K562 (cell line): ENCODE measurements at regions not wholly inside any gene's neighbourhood (a gene's known extent, or its start where the extent isn't known, plus 50 kb on each side); places are given as distances from the start of the nearest gene placed in this dataset.

Experiments used
- ASH1L ChIP-seq: fragments of 450-650 bp; IDR thresholded peaks from 2 replicates; pipeline ENCODE4 v1.6.1; 2018; ENCODE audit warnings: borderline replicate concordance, mild to moderate bottlenecking, low read depth; ENCODE audit not compliant: partially characterized antibody
- ATF1 ChIP-seq, 2 experiments: fragments of 450-650 bp in 1 of 2; IDR thresholded peaks; 2 replicates each; pipeline ENCODE4 v1.6.1; 2016; ENCODE audit warnings: missing compliant biosample characterization in 1 of 2, missing genetic modification characterization in 1 of 2
- ETV1 ChIP-seq: fragments of 450-650 bp; conservative IDR thresholded peaks from 2 replicates; pipeline ENCODE4 v1.6.1; 2016; ENCODE audit warnings: missing genetic modification characterization, control low read depth, low read depth, missing compliant biosample characterization
- FOXP1 ChIP-seq: sonication (generic); formaldehyde crosslinking; IDR thresholded peaks from 2 replicates; pipeline ENCODE4 v1.8.0; 2022; ENCODE audit warnings: mild to moderate bottlenecking, missing genetic modification reagents
- HMGN3 ChIP-seq: IDR thresholded peaks from 2 replicates; pipeline ENCODE4 v1.6.1; 2011; ENCODE audit warnings: borderline replicate concordance, low read depth, mild to moderate bottlenecking, mixed read lengths, low read length; ENCODE audit not compliant: insufficient read length; ENCODE audit errors: extremely low read depth
- KLF1 ChIP-seq: fragments of 450-650 bp; IDR thresholded peaks from 2 replicates; pipeline ENCODE4 v1.6.1; 2016; ENCODE audit warnings: missing genetic modification characterization, missing compliant biosample characterization
- MLLT1 ChIP-seq, 2 experiments: fragments of 450-650 bp; IDR thresholded peaks; 2 replicates each; pipeline ENCODE4 v1.6.1; 2016
- NELFE ChIP-seq: IDR thresholded peaks from 2 replicates; pipeline ENCODE4 v1.6.1; 2011; ENCODE audit warnings: mild to moderate bottlenecking; ENCODE audit not compliant: insufficient read depth, insufficient read length
- PHB ChIP-seq: fragments of 250-450 bp; sonication (Bioruptor Pico); IDR thresholded peaks from 2 replicates; pipeline ENCODE4 v1.5.0; 2021
- SIRT6 ChIP-seq: IDR thresholded peaks from one replicate; pipeline ENCODE4 v1.6.1; 2012; ENCODE audit warnings: low read depth, mild to moderate bottlenecking, control low read depth, inconsistent platforms, low read length, moderate library complexity
- SRF ChIP-seq, 2 experiments: fragments of 250-450, 450-650 bp in 1 of 2; sonication (Bioruptor Pico) in 1 of 2; sonication (generic) in 1 of 2; formaldehyde crosslinking; IDR thresholded peaks; 2 replicates each; pipeline versions ENCODE4 v1.5.0 to v1.5.1; 2020 to 2022; ENCODE audit warnings: mild to moderate bottlenecking in 1 of 2, missing genetic modification reagents in 1 of 2
- THRB ChIP-seq: fragments of 450-650 bp; formaldehyde crosslinking; conservative IDR thresholded peaks from 2 replicates; pipeline ENCODE4 v1.4.0; 2022; ENCODE audit warnings: mild to moderate bottlenecking, missing genetic modification characterization
- ZBTB5 ChIP-seq: fragments of 450-650 bp; IDR thresholded peaks from 2 replicates; pipeline ENCODE4 v1.6.1; 2017; ENCODE audit warnings: antibody characterized with exemption
- ZHX1 ChIP-seq: fragments of 150-350 bp; conservative IDR thresholded peaks from 2 replicates; pipeline ENCODE4 v1.6.1; 2014; ENCODE audit warnings: low read length
- ZMIZ1 ChIP-seq, 2 experiments: fragments of 150-350 bp in 1 of 2; IDR thresholded peaks; 2 replicates each; pipeline ENCODE4 v1.6.1; 2012 to 2016; ENCODE audit warnings: low read depth in 2 of 2, low read length in 2 of 2, mild to moderate bottlenecking in 1 of 2, moderate library complexity in 1 of 2

- no peak for TF ChIP-seq SIRT6
- TF ChIP-seq FOXP1 (CRISPR knock-in tag) = peak; percentile 76; the same call in 1 of the 2 replicates
- peak in 1 of 2 experiments; percentile 61; a peak in 1 of 4 replicates for TF ChIP-seq SRF (CRISPR knock-in tag; IDR thresholded peaks at IDR 0.05)
- TF ChIP-seq ETV1 = 0 out of 2 replicates have a peak, but pooled peaks have one; percentile 2
- no peak for TF ChIP-seq ASH1L
- TF ChIP-seq MLLT1 (IDR thresholded peaks at IDR 0.05) = peak; percentile 11 to 77
- TF ChIP-seq NELFE = no peak
- no peak; the same call in 1 of the 2 replicates for TF ChIP-seq ZHX1
- TF ChIP-seq ZMIZ1 (IDR thresholded peaks at IDR 0.05; ENCODE audit: low read depth in 2 of 2, low read length in 2 of 2) = peak in 1 of 2 experiments; percentile 49; a peak in 2 of 4 replicates
- no peak for TF ChIP-seq PHB (CRISPR knock-in tag)
- no peak for TF ChIP-seq HMGN3
- TF ChIP-seq ATF1 (CRISPR knock-in tag; IDR thresholded peaks at IDR 0.05) = no peak
- peak; percentile 94 for TF ChIP-seq ATF1 (tag; IDR thresholded peaks at IDR 0.05)
- no peak for TF ChIP-seq ZBTB5
- no peak for TF ChIP-seq KLF1 (tag)
- TF ChIP-seq THRB = peak; percentile 71; the same call in 1 of the 2 replicates
Observed at GRCh38 chr15:92803852-92804609, 96.1 kb upstream of the CHD2 start (continued).
